ENCODE measurements at regions not wholly inside any gene's neighbourhood (a gene's known extent, or its start where the extent isn't known, plus 50 kb on each side); places are given as distances from the start of the nearest gene placed in this dataset.

DNA sequence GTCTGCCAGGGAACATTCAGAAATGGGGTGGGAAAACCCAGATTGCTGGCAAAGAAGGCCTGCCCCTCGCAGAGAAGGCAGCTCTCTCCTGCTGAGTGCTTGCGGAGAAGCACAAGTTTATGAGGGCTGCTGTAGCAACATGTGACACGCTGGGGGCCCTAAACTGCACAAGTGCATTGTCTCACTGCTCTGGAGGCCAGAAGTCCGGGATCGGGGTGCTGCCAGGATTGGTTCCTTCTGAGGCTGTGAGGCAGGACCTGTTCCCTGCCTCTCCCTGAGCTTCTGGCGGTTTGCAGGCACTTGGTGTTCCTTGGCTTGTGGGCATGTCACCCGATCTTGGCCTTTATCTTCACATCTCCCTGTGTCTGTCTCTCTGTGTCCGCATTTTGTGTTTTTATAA, 75.6 kb upstream of the NEURL1B start:
- TF ChIP-seq CSDC2 (CRISPR knock-in tag; IDR thresholded peaks at IDR 0.05) (no peak), TCF4 (CRISPR knock-in tag; IDR thresholded peaks at IDR 0.05; ENCODE audit: borderline replicate concordance) (no peak), GLIS3 (CRISPR knock-in tag; IDR thresholded peaks at IDR 0.05) (no peak), BACH2 (CRISPR knock-in tag; IDR thresholded peaks at IDR 0.05; ENCODE audit: borderline replicate concordance) (no peak), ESRRG (CRISPR knock-in tag; IDR thresholded peaks at IDR 0.05) (no peak), ZNF565 (CRISPR knock-in tag; conservative IDR thresholded peaks at IDR 0.05; ENCODE audit: low read depth) (no peak), RARB (CRISPR knock-in tag; IDR thresholded peaks at IDR 0.05) (no peak), ZNF8 (CRISPR knock-in tag; IDR thresholded peaks at IDR 0.05) (no peak), PPARA (CRISPR knock-in tag; IDR thresholded peaks at IDR 0.05; ENCODE audit: borderline replicate concordance) (no peak), ZNF70 (CRISPR knock-in tag; IDR thresholded peaks at IDR 0.05) (no peak), TOX (CRISPR knock-in tag; IDR thresholded peaks at IDR 0.05; ENCODE audit: borderline replicate concordance) (no peak), SNAI2 (CRISPR knock-in tag; IDR thresholded peaks at IDR 0.05) (no peak), ZC3H10 (CRISPR knock-in tag; IDR thresholded peaks at IDR 0.05) (no peak), ZFP30 (CRISPR knock-in tag; IDR thresholded peaks at IDR 0.05) (no peak)
- TF ChIP-seq, protein P1, sequence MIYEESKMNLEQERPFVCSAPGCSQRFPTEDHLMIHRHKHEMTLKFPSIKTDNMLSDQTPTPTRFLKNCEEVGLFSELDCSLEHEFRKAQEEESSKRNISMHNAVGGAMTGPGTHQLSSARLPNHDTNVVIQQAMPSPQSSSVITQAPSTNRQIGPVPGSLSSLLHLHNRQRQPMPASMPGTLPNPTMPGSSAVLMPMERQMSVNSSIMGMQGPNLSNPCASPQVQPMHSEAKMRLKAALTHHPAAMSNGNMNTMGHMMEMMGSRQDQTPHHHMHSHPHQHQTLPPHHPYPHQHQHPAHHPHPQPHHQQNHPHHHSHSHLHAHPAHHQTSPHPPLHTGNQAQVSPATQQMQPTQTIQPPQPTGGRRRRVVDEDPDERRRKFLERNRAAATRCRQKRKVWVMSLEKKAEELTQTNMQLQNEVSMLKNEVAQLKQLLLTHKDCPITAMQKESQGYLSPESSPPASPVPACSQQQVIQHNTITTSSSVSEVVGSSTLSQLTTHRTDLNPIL (CRISPR knock-in tag; IDR thresholded peaks at IDR 0.05; ENCODE audit: low read depth): no peak
- TF ChIP-seq, protein P2, sequence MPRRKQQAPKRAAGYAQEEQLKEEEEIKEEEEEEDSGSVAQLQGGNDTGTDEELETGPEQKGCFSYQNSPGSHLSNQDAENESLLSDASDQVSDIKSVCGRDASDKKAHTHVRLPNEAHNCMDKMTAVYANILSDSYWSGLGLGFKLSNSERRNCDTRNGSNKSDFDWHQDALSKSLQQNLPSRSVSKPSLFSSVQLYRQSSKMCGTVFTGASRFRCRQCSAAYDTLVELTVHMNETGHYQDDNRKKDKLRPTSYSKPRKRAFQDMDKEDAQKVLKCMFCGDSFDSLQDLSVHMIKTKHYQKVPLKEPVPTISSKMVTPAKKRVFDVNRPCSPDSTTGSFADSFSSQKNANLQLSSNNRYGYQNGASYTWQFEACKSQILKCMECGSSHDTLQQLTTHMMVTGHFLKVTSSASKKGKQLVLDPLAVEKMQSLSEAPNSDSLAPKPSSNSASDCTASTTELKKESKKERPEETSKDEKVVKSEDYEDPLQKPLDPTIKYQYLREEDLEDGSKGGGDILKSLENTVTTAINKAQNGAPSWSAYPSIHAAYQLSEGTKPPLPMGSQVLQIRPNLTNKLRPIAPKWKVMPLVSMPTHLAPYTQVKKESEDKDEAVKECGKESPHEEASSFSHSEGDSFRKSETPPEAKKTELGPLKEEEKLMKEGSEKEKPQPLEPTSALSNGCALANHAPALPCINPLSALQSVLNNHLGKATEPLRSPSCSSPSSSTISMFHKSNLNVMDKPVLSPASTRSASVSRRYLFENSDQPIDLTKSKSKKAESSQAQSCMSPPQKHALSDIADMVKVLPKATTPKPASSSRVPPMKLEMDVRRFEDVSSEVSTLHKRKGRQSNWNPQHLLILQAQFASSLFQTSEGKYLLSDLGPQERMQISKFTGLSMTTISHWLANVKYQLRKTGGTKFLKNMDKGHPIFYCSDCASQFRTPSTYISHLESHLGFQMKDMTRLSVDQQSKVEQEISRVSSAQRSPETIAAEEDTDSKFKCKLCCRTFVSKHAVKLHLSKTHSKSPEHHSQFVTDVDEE (CRISPR knock-in tag; IDR thresholded peaks at IDR 0.05): no peak
- TF ChIP-seq, protein P3, sequence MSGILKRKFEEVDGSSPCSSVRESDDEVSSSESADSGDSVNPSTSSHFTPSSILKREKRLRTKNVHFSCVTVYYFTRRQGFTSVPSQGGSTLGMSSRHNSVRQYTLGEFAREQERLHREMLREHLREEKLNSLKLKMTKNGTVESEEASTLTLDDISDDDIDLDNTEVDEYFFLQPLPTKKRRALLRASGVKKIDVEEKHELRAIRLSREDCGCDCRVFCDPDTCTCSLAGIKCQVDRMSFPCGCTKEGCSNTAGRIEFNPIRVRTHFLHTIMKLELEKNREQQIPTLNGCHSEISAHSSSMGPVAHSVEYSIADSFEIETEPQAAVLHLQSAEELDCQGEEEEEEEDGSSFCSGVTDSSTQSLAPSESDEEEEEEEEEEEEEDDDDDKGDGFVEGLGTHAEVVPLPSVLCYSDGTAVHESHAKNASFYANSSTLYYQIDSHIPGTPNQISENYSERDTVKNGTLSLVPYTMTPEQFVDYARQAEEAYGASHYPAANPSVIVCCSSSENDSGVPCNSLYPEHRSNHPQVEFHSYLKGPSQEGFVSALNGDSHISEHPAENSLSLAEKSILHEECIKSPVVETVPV (CRISPR knock-in tag; IDR thresholded peaks at IDR 0.05): no peak
- ATAC-seq: no peak

DNA sequence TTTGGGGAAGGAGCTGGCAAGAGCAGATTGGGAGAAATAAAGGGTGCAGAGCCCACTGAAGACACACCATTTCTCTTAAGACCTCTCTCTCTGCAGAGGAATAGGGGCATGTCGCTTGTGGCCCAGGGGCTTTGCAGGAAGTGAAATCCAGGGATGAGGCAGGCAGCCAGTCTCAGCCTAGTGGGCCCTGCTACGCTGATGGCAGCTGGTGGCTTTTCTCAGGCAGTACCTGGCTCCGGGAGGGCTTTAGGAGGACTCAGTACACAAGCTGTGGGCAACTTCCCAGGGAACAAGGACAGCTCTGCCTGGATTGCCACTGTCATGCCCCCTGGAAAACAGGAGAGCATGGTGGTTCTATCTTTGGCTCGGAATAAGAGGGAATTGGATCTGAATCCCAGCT, 76.2 kb upstream of the NEURL1B start:
- TF ChIP-seq RARB (CRISPR knock-in tag; IDR thresholded peaks at IDR 0.05): no peak
- TF ChIP-seq TCF4 (CRISPR knock-in tag; IDR thresholded peaks at IDR 0.05; ENCODE audit: borderline replicate concordance): no peak
- TF ChIP-seq, protein P1 (CRISPR knock-in tag; IDR thresholded peaks at IDR 0.05; ENCODE audit: low read depth): no peak
- TF ChIP-seq ARNTL (CRISPR knock-in tag; IDR thresholded peaks at IDR 0.05; ENCODE audit: borderline replicate concordance, low read depth): no peak
- no peak for TF ChIP-seq ZNF8 (CRISPR knock-in tag; IDR thresholded peaks at IDR 0.05)
- no peak for TF ChIP-seq GLIS3 (CRISPR knock-in tag; IDR thresholded peaks at IDR 0.05)
- TF ChIP-seq ESRRG (CRISPR knock-in tag; IDR thresholded peaks at IDR 0.05): no peak
- TF ChIP-seq BACH2 (CRISPR knock-in tag; IDR thresholded peaks at IDR 0.05; ENCODE audit: borderline replicate concordance): no peak
- no peak for TF ChIP-seq CSDC2 (CRISPR knock-in tag; IDR thresholded peaks at IDR 0.05)
- no peak for ATAC-seq

DNA sequence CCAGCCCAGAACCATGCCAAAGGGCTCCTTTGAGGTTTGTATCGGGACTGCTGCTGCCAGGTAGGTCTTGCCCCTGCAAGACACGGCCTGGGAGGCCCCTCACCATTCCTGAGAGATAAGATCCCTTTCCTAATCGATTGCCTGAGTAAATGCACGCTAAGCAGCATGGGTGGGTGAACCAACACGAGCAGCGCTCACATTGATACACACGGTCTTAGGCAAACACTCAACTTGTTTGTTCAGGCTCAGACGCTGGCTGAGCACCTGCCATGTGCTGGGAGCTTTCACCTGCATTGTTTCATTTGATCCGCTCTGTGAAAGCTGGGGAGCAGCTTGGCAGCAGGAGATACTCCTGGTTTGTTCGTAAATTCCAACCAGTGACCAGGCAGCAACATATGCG, 76.9 kb upstream of the NEURL1B start:
- TF ChIP-seq, protein P3 (CRISPR knock-in tag; IDR thresholded peaks at IDR 0.05): no peak
- TF ChIP-seq SNAI2 (CRISPR knock-in tag; IDR thresholded peaks at IDR 0.05): no peak
- TF ChIP-seq ZFP3 (CRISPR knock-in tag; IDR thresholded peaks at IDR 0.05): no peak
- TF ChIP-seq ZNF70 (CRISPR knock-in tag; IDR thresholded peaks at IDR 0.05): no peak
- no peak for TF ChIP-seq ZFP30 (CRISPR knock-in tag; IDR thresholded peaks at IDR 0.05)
- no peak for TF ChIP-seq TOX (CRISPR knock-in tag; IDR thresholded peaks at IDR 0.05; ENCODE audit: borderline replicate concordance)
- TF ChIP-seq TCF4 (CRISPR knock-in tag; IDR thresholded peaks at IDR 0.05; ENCODE audit: borderline replicate concordance): no peak
- TF ChIP-seq ARNTL (CRISPR knock-in tag; IDR thresholded peaks at IDR 0.05; ENCODE audit: borderline replicate concordance, low read depth): no peak
- no peak for TF ChIP-seq PATZ1 (CRISPR knock-in tag; IDR thresholded peaks at IDR 0.05; ENCODE audit: borderline replicate concordance)
- TF ChIP-seq PPARA (CRISPR knock-in tag; IDR thresholded peaks at IDR 0.05; ENCODE audit: borderline replicate concordance): no peak
- no peak for TF ChIP-seq OSR1 (CRISPR knock-in tag; IDR thresholded peaks at IDR 0.05)
- no peak for TF ChIP-seq ISL1 (CRISPR knock-in tag; IDR thresholded peaks at IDR 0.05)
- TF ChIP-seq, protein P2 (CRISPR knock-in tag; IDR thresholded peaks at IDR 0.05): no peak
- TF ChIP-seq ZNF565 (CRISPR knock-in tag; conservative IDR thresholded peaks at IDR 0.05; ENCODE audit: low read depth): no peak
- TF ChIP-seq RARB (CRISPR knock-in tag; IDR thresholded peaks at IDR 0.05): no peak
- ATAC-seq: no peak

All from SK-N-SH treated with all-trans-retinoic acid at 6 μM for 48 hours (cell line).